Aorta (tissue), 5 donors: ENCODE measurements at regions not wholly inside any gene's neighbourhood (a gene's known extent, or its start where the extent isn't known, plus 50 kb on each side); places are given as distances from the start of the nearest gene placed in this dataset.

Experiments used
- ATAC-seq: fragments of 200-7000 bp; cut with Tn5 transposase; one replicate; pipeline ENCODE4 v1.9.1; 2022; ENCODE audit warnings: moderate library complexity; ENCODE audit not compliant: low FRiP score
- DNase-seq, 2 donors: peaks; one replicate each; pipeline ENCODE4 v3.0.0-alpha.2; 2020
- H3K27ac ChIP-seq, 2 donors: one replicate each; pipeline ENCODE4 v1.5.1; 2013; ENCODE audit warnings: low read length in 2 of 2, mild to moderate bottlenecking in 2 of 2, moderate library complexity in 2 of 2, control low read depth in 1 of 2, inconsistent platforms in 1 of 2, low read depth in 1 of 2
- H3K27me3 ChIP-seq, 2 donors: one replicate each; pipeline ENCODE4 v1.6.1; 2013; ENCODE audit warnings: control low read depth in 1 of 2, low read length in 1 of 2, mild to moderate bottlenecking in 1 of 2, moderate library complexity in 1 of 2; ENCODE audit not compliant: insufficient read depth in 2 of 2, control insufficient read depth in 1 of 2
- H3K36me3 ChIP-seq, 2 donors: one replicate each; pipeline ENCODE4 v1.6.1; 2013; ENCODE audit warnings: control low read depth in 1 of 2, low read length in 1 of 2, mild to moderate bottlenecking in 1 of 2; ENCODE audit not compliant: insufficient read depth in 2 of 2, control insufficient read depth in 1 of 2
- H3K4me1 ChIP-seq, 2 donors: one replicate each; pipeline ENCODE4 v1.6.1; 2013; ENCODE audit warnings: low read length in 2 of 2, control low read depth in 1 of 2, mild to moderate bottlenecking in 1 of 2, moderate library complexity in 1 of 2; ENCODE audit not compliant: insufficient read depth in 2 of 2, control insufficient read depth in 1 of 2
- H3K4me3 ChIP-seq, 2 donors: one replicate each; pipeline ENCODE4 v1.5.1; 2013; ENCODE audit warnings: low read length in 2 of 2, control low read depth in 1 of 2, mild to moderate bottlenecking in 1 of 2
- H3K9me3 ChIP-seq: one replicate; pipeline ENCODE4 v1.6.1; 2013; ENCODE audit warnings: mild to moderate bottlenecking, low read length; ENCODE audit not compliant: control insufficient read depth
- WGBS, 2 donors: extraction: QIAGEN DNeasy Blood & Tissue Kit; methylation state at CpG; one replicate each; pipeline ENCODE4 v1.1.7; 2013; 5-methylcytosine and 5-hydroxymethylcytosine counted together
- intact Hi-C, 2 donors: fragments of 100-400 bp; cut with DNase I; formaldehyde crosslinking; loops; one replicate each; pipeline versions ENCODE4 v1.14.2 to v1.15.0; 2022
- donor health status: healthy with polysubstance abuse.
- donor health status: Bipolar disorder and iron deficiency.
- donor health status: DM: no; HTN: no; CAD: no.
- donor health status: DM: no; HTN: no; CAD: no.
- donor health status: DM: yes; HTN: yes; CAD: no.

- no peak for ATAC-seq
- no peaks in the 10 kb centered on the region for H3K36me3 ChIP-seq
- WGBS, 2 donors, result 40 to 47% methylated on average over 3 of the region's 3 CpGs
- H3K9me3 ChIP-seq, result no peaks in the 10 kb centered on the region
- no peak overlapping the region for H3K4me3 ChIP-seq
- no peaks in the 10 kb centered on the region for H3K27me3 ChIP-seq
- no peak overlapping the region for H3K27ac ChIP-seq
- intact Hi-C loops, result no loop called here
- no peak for DNase-seq
- no peaks in the 10 kb centered on the region for H3K4me1 ChIP-seq
These were observed 1784.4 kb downstream of the SUCLG1 start for GRCh38 chr2:82674652-82675051.

DNA sequence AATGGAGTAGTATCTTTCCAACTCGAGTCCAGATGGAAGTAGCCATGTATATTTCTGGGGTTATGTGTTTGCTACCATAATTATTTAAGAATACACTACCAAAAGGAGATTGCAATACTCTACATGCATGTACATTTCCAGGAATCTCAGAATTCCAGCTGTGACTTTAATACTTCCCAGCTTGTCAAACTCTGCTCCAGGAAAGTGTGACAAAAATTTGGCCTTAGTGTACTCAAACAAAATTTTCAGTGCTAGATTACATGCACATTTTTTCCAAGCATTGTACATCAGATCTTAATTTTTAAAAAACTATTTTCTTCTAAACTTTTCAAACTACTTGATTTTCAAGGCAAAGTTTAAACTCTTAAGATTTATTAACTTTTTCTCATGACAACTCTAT is 1791.6 kb downstream of the SUCLG1 start:
- no peak for ATAC-seq
- H3K4me3 ChIP-seq, result no peak overlapping the region
- no peaks in the 10 kb centered on the region for H3K9me3 ChIP-seq
- intact Hi-C loops, result no loop called here
- WGBS, 2 donors, result 21 to 24% methylated on average over 1 of the region's 1 CpG
- no peaks in the 10 kb centered on the region for H3K4me1 ChIP-seq
- DNase-seq, result no peak
- no peak overlapping the region for H3K27ac ChIP-seq
- no peaks in the 10 kb centered on the region for H3K36me3 ChIP-seq
- no peaks in the 10 kb centered on the region for H3K27me3 ChIP-seq

DNA sequence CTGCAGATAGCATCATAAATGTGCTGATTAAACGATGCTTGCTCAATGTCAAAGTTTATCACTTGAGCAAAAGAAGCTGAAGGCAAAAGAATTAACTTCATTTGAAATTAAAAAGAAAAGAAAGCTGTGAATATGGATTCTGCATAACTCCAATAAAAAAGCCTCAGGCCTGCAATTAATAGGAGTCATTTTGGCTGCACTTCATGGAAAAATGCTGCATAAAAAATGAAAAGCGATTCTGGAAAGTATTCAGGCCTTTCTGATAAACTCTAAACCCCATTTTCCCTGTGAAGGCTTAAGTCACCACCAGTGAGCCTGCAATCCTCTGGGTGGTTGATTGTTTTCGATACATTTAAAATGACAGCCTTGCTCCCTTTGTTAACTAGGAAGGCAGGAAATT is 1793.4 kb downstream of the SUCLG1 start:
- H3K27me3 ChIP-seq, result no peaks in the 10 kb centered on the region
- no peaks in the 10 kb centered on the region for H3K9me3 ChIP-seq
- H3K4me1 ChIP-seq, result no peaks in the 10 kb centered on the region
- intact Hi-C loops, result no loop called here
- DNase-seq, result no peak
- H3K36me3 ChIP-seq, result no peaks in the 10 kb centered on the region
- no peak overlapping the region for H3K4me3 ChIP-seq
- WGBS, 2 donors, result 49 to 61% methylated on average over 3 of the region's 3 CpGs
- no peak overlapping the region for H3K27ac ChIP-seq
- no peak for ATAC-seq

DNA sequence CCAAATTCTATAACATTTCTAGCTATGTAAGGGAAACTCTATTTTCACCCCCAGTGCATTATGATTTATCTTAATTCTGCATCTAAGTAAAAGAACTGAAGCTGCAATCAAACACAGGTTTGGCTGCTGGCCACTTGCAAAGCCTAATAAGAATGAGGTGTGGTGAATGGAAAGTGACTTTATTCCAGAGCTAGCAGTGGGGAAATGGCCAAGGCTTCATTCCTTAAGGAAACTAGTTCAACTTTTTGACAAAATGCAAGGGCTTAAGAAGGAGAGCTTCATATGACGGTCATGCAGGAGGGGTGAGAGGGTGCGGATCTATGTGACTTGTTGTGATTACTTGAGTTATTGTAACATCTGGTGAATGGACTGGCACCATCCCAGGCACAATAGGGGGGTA is 1802.0 kb downstream of the SUCLG1 start:
- Histone ChIP-seq H3K9me3 (no peaks in the 10 kb centered on the region), H3K27ac (no peak overlapping the region), H3K27me3 (no peaks in the 10 kb centered on the region), H3K4me1 (no peaks in the 10 kb centered on the region), H3K36me3 (no peaks in the 10 kb centered on the region), H3K4me3 (no peak overlapping the region)
- no peak for ATAC-seq
- intact Hi-C loops, result no loop called here
- 69 to 81% methylated on average over 2 of the region's 2 CpGs for WGBS, 2 donors
- no peak for DNase-seq

- Histone ChIP-seq H3K27ac (no peak overlapping the region), H3K36me3 (no peaks in the 10 kb centered on the region), H3K4me3 (no peak overlapping the region), H3K9me3 (no peaks in the 10 kb centered on the region), H3K4me1 (no peaks in the 10 kb centered on the region), H3K27me3 (no peaks in the 10 kb centered on the region)
- ATAC-seq (no peak), DNase-seq (no peak)
- intact Hi-C loops, result no loop called here
- 66 to 79% methylated on average over 2 of the region's 2 CpGs for WGBS, 2 donors
These were observed 1802.7 kb downstream of the SUCLG1 start for GRCh38 chr2:82656420-82656819.

DNA sequence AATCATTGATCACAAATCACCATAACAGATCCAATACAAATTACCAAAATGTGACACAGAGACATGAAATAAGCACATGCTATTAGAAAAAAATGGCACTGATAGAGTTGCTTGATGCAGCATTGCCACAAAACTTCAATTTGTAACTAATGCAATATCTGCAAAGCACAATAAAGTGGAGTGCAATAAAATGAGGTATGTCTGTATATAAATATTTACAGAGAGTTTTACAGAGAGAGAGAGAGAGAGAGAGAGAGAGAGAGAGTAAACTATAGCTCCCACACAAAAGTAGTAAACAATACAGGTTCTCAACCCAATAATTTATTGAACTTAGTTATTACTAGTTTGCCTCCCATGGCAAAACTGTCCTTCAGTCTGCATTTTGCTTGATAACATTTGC is 1807.0 kb downstream of the SUCLG1 start:
- Histone ChIP-seq H3K4me3 (no peak overlapping the region), H3K27me3 (no peaks in the 10 kb centered on the region), H3K27ac (no peak overlapping the region), H3K9me3 (no peaks in the 10 kb centered on the region), H3K36me3 (no peaks in the 10 kb centered on the region), H3K4me1 (no peaks in the 10 kb centered on the region)
- DNase-seq (no peak), ATAC-seq (no peak)
- intact Hi-C loops, result no loop called here

DNA sequence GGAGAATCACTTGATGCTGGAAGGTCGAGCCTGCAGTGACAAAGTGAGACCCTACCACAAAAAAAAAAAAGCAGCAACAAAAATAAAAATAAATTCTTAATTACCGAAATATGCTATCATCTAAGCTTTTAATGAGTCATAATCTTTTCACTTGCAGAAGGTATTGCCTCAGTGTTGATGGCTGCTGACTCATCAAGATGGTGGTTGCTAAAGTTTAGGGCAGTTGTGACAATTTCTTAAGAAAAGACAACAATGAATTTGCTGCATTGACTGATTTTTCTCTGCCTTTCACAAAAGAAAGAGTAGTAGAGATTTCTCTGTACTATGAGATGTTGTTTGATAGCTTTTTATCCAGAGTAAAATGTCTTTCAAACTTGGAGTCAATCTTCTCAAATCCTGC is 1809.0 kb downstream of the SUCLG1 start:
- Histone ChIP-seq H3K9me3 (no peaks in the 10 kb centered on the region), H3K4me1 (no peaks in the 10 kb centered on the region), H3K27me3 (no peaks in the 10 kb centered on the region), H3K27ac (no peak overlapping the region), H3K36me3 (no peaks in the 10 kb centered on the region), H3K4me3 (no peak overlapping the region)
- no peak for DNase-seq
- no peak for ATAC-seq
- intact Hi-C loops, result no loop called here
- 77 to 79% methylated on average over 2 of the region's 2 CpGs for WGBS, 2 donors

- Histone ChIP-seq H3K4me3 (no peak overlapping the region), H3K4me1 (no peaks in the 10 kb centered on the region), H3K36me3 (no peaks in the 10 kb centered on the region), H3K27ac (no peak overlapping the region), H3K9me3 (no peaks in the 10 kb centered on the region), H3K27me3 (no peaks in the 10 kb centered on the region)
- ATAC-seq (no peak), DNase-seq (no peak)
- 87 to 95% methylated on average over 2 of the region's 2 CpGs for WGBS, 2 donors
- intact Hi-C loops, result no loop called here
These were observed 1817.4 kb downstream of the SUCLG1 start for GRCh38 chr2:82641598-82642180.

DNA sequence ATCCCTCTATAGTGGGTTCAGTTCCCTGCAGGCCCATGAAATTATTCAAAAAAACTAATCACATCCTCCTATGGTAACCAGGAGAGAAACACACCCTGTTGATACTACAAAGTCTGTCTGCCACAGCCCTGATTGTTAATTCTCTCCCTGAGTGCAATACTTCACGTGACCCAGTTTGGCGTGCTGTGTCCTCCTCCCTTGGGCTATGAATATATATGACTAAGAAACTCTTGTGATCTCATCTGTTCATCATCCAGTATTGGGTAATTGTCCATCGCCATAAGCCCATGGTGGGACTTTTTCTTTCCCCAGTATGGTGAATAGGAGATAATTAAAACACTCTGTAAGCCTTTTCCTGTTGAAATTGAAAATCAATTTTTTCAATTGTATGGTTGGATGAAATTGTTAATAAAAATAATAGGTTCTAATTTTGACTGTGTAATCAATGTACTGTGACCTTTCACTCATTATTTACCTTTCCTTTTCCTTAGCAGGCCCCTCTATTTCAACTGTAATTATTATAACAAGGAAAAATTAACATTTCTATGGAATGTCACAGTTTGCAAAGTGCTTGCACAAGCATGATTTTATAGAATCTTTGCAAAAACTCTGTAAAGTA is 1822.6 kb downstream of the SUCLG1 start:
- ATAC-seq, result no peak
- DNase-seq, result no peak

More for the DNA sequence above, 1822.6 kb downstream of the SUCLG1 start:
- no peaks in the 10 kb centered on the region for H3K36me3 ChIP-seq
- no peak overlapping the region for H3K27ac ChIP-seq
- H3K4me3 ChIP-seq, result no peak overlapping the region
- H3K9me3 ChIP-seq, result no peaks in the 10 kb centered on the region
- no peaks in the 10 kb centered on the region for H3K4me1 ChIP-seq
- intact Hi-C loops, result no loop called here
- no peaks in the 10 kb centered on the region for H3K27me3 ChIP-seq
- 88 to 89% methylated on average over 3 of the region's 3 CpGs for WGBS, 2 donors
